SH-SY5Y (cell line): ENCODE measurements at regions not wholly inside any gene's neighbourhood (a gene's known extent, or its start where the extent isn't known, plus 50 kb on each side); places are given as distances from the start of the nearest gene placed in this dataset.

Experiments
- GATA2 ChIP-seq: IDR thresholded peaks from 2 replicates; pipeline ENCODE4 v1.6.1; 2011; ENCODE audit warnings: mild to moderate bottlenecking, low read depth, low read length
- GATA3 ChIP-seq: IDR thresholded peaks from 2 replicates; pipeline ENCODE4 v1.6.1; 2011; ENCODE audit warnings: low read depth, mild to moderate bottlenecking, low read length, moderate library complexity

GRCh38 chr2:226135861-226136548 is 663.6 kb downstream of the IRS1 start:
- TF ChIP-seq GATA3 = no peak
- no peak for TF ChIP-seq GATA2
